Neural cell (in vitro differentiated cells): ENCODE measurements at regions not wholly inside any gene's neighbourhood (a gene's known extent, or its start where the extent isn't known, plus 50 kb on each side); places are given as distances from the start of the nearest gene placed in this dataset.

Experiments used
- CTCF ChIP-seq: fragments of 450-650 bp; IDR thresholded peaks from 2 replicates; pipeline ENCODE4 v1.5.1; 2014; ENCODE audit warnings: antibody characterized with exemption, mild to moderate bottlenecking, moderate library complexity; ENCODE audit not compliant: poor library complexity, severe bottlenecking
- EP300 ChIP-seq: fragments of 450-650 bp; conservative IDR thresholded peaks from 2 replicates; pipeline ENCODE4 v1.6.1; 2014; ENCODE audit warnings: antibody characterized with exemption, mild to moderate bottlenecking, moderate library complexity; ENCODE audit not compliant: poor library complexity, severe bottlenecking
- EZH2 ChIP-seq: fragments of 200-600, 300-800 bp; shearing (Covaris generic), sonication (generic); IDR thresholded peaks from 2 replicates; pipeline ENCODE4 v1.6.1; 2014; ENCODE audit warnings: antibody characterized with exemption, low read length, borderline replicate concordance, mild to moderate bottlenecking; ENCODE audit not compliant: insufficient read depth, poor library complexity, severe bottlenecking
- POLR2AphosphoS5 ChIP-seq: IDR thresholded peaks from 2 replicates; pipeline ENCODE4 v1.6.1; 2012

- TF ChIP-seq CTCF (no peak), EZH2 (no peak), POLR2AphosphoS5 (no peak), EP300 (no peak)
Measured at GRCh38 chr15:68506071-68506470, 72.7 kb upstream of the CORO2B start.
